ENCODE measurements at regions not wholly inside any gene's neighbourhood (a gene's known extent, or its start where the extent isn't known, plus 50 kb on each side); places are given as distances from the start of the nearest gene placed in this dataset.
"Not testable (repeated sequence)": the region's sequence is repeated elsewhere in the genome, so short reads cannot be mapped to it uniquely, and the experiment has no call there.

DNA sequence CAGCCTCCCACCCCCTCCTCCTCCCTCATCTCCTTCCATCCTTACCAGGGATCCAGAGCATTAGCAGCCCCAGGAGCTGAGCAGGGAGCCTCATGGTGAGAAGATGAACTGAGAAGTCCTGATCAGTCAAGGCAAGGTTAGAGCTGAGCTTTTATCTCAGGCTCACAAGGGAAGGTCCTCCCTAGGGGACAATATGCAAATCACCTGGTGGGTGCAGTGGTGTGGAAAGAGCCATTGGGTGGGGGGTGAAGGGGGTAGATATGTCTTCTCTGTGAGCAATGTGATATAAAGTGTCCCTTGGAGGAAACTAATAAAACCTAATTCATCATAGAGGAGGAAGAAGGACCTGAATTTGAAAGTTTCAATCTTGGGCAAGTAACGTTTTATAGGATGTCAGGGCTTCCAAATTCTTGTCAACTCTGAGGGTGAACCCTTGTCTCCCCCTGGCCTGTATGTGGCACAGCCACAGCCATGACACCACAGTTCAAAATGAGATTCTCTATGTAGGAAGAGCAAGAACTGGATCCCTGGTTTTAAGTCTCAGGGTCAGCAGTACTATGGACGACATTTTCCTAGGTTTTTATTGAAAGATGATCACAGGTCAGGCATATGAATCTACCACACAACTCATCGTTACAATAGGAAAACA, 543.5 kb downstream of the RPIA start:
- H3K27ac ChIP-seq (ENCODE audit: insufficient read length, low read depth, low read length); H3K23me2 ChIP-seq (ENCODE audit: insufficient read length, low read depth, low read length, poor library complexity, severe bottlenecking); H4K91ac ChIP-seq (ENCODE audit: insufficient read length, low read depth, low read length); H3K14ac ChIP-seq (ENCODE audit: insufficient read depth, low read length); H3K79me2 ChIP-seq (ENCODE audit: insufficient read depth, low read length); H3K4me1 ChIP-seq (ENCODE audit: insufficient read depth, low read length); H3K9me3 ChIP-seq (ENCODE audit: control insufficient read depth, low read depth, low read length); H3T11ph ChIP-seq (ENCODE audit: low read length); H3K27ac Mint-ChIP-seq; H3K27me3 Mint-ChIP-seq (ENCODE audit: low read depth); H3K23ac ChIP-seq (ENCODE audit: insufficient read length, low read depth, low read length); H4K8ac ChIP-seq (replicated peaks; ENCODE audit: insufficient read length, low read depth, low read length); H2BK120ac ChIP-seq (ENCODE audit: low read depth, low read length, poor library complexity, severe bottlenecking); H3K18ac ChIP-seq (ENCODE audit: insufficient read length, low read depth, low read length); H3K4me1 Mint-ChIP-seq; H2BK15ac ChIP-seq (ENCODE audit: low read depth, low read length); H3K56ac ChIP-seq (ENCODE audit: insufficient read length, low read depth, low read length); H4K20me1 ChIP-seq (ENCODE audit: control insufficient read depth, insufficient read depth, insufficient read length); H3K79me1 ChIP-seq (ENCODE audit: insufficient read depth, low read depth, low read length, poor library complexity, severe bottlenecking); DNase-seq; H3K4me2 ChIP-seq (ENCODE audit: insufficient read depth, insufficient read length, low read length); H2AK5ac ChIP-seq (ENCODE audit: insufficient read length, low read length); H4K5ac ChIP-seq (ENCODE audit: insufficient read length, low read depth, low read length); H2BK5ac ChIP-seq (ENCODE audit: insufficient read length, low read length); H2AFZ ChIP-seq (ENCODE audit: low read length); H3K4ac ChIP-seq (ENCODE audit: low read depth, low read length); H3K4me3 Mint-ChIP-seq; H3K27me3 ChIP-seq (ENCODE audit: insufficient read depth, low read length); H2BK20ac ChIP-seq (ENCODE audit: low read depth, low read length, poor library complexity, severe bottlenecking); H3K9ac ChIP-seq (ENCODE audit: extremely low read depth, insufficient read length, low read length); H3K36me3 Mint-ChIP-seq (ENCODE audit: insufficient read depth in 1 of 3, low read depth in 3 of 3); H2BK12ac ChIP-seq (ENCODE audit: insufficient read length, low read depth, low read length): not testable (repeated sequence)
- H3K9me3 Mint-ChIP-seq = peaks cover 6 to 16% of the 10 kb centered on the region in 2 experiments
- no CpG with 5 or more reads among the region's 3 CpGs for WGBS (ENCODE audit: extremely low coverage, insufficient read length, low lambda C conversion rate)

DNA sequence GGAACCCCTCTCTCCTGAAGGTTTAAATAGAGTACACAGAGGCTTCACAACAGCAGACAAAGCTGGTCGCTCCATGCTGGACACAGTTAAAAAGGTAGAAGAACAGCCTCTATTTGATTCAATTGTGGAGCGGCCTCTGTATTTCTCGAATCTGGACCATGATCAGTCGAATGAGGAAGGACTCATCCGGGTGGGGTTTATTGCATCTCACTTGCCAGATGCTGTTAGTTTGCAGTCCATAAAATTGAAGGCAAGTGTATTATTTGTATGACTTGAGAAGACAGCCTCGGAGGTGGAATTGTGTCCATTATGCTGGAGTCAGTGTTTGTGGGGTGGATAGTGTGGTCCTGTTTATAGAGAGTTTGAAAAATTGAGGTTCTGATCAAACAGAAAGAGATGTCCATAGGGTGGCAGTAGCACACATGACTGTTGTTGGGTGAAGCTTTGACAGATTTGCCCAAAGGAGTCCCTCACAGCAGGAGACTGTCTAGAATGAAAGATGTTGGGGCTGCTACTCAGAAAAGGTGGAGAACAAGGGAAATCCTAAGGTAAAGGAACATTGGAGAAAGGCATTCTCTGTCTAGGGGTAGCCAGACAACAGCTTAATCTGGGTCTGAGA, 545.5 kb downstream of the RPIA start:
- peaks cover 9 to 19% of the 10 kb centered on the region in 2 experiments for H3K9me3 Mint-ChIP-seq
- H3K4me2 ChIP-seq (ENCODE audit: insufficient read depth, insufficient read length, low read length); H4K20me1 ChIP-seq (ENCODE audit: control insufficient read depth, insufficient read depth, insufficient read length); H3K23me2 ChIP-seq (ENCODE audit: insufficient read length, low read depth, low read length, poor library complexity, severe bottlenecking); H3K4me3 Mint-ChIP-seq; H3K14ac ChIP-seq (ENCODE audit: insufficient read depth, low read length); H3K79me1 ChIP-seq (ENCODE audit: insufficient read depth, low read depth, low read length, poor library complexity, severe bottlenecking); H3K9ac ChIP-seq (ENCODE audit: extremely low read depth, insufficient read length, low read length); H4K5ac ChIP-seq (ENCODE audit: insufficient read length, low read depth, low read length); H2BK120ac ChIP-seq (ENCODE audit: low read depth, low read length, poor library complexity, severe bottlenecking); H2AK5ac ChIP-seq (ENCODE audit: insufficient read length, low read length); H2BK12ac ChIP-seq (ENCODE audit: insufficient read length, low read depth, low read length); H4K91ac ChIP-seq (ENCODE audit: insufficient read length, low read depth, low read length); H2BK20ac ChIP-seq (ENCODE audit: low read depth, low read length, poor library complexity, severe bottlenecking); H3K56ac ChIP-seq (ENCODE audit: insufficient read length, low read depth, low read length); H3K27ac Mint-ChIP-seq; H2BK15ac ChIP-seq (ENCODE audit: low read depth, low read length); H3T11ph ChIP-seq (ENCODE audit: low read length); H3K27ac ChIP-seq (ENCODE audit: insufficient read length, low read depth, low read length); H2BK5ac ChIP-seq (ENCODE audit: insufficient read length, low read length); H3K4me1 ChIP-seq (ENCODE audit: insufficient read depth, low read length); H4K8ac ChIP-seq (replicated peaks; ENCODE audit: insufficient read length, low read depth, low read length); H3K18ac ChIP-seq (ENCODE audit: insufficient read length, low read depth, low read length); H3K79me2 ChIP-seq (ENCODE audit: insufficient read depth, low read length); H3K23ac ChIP-seq (ENCODE audit: insufficient read length, low read depth, low read length); H3K27me3 Mint-ChIP-seq (ENCODE audit: low read depth); H2AFZ ChIP-seq (ENCODE audit: low read length); H3K4ac ChIP-seq (ENCODE audit: low read depth, low read length); DNase-seq; H3K27me3 ChIP-seq (ENCODE audit: insufficient read depth, low read length); H3K36me3 Mint-ChIP-seq (ENCODE audit: insufficient read depth in 1 of 3, low read depth in 3 of 3); H3K9me3 ChIP-seq (ENCODE audit: control insufficient read depth, low read depth, low read length); H3K4me1 Mint-ChIP-seq: not testable (repeated sequence)
- no CpG with 5 or more reads among the region's 6 CpGs for WGBS (ENCODE audit: extremely low coverage, insufficient read length, low lambda C conversion rate)
